ENCODE measurements at regions not wholly inside any gene's neighbourhood (a gene's known extent, or its start where the extent isn't known, plus 50 kb on each side); places are given as distances from the start of the nearest gene placed in this dataset.

GRCh38 chr3:110126065-110126464 is 788.7 kb upstream of the DPPA4 start:
- Histone ChIP-seq H3K79me1 (ENCODE audit: insufficient read depth, low read depth, low read length, poor library complexity, severe bottlenecking) (no peaks in the 10 kb centered on the region), H4K91ac (ENCODE audit: insufficient read length, low read depth, low read length) (no peak overlapping the region), H2BK15ac (ENCODE audit: low read depth, low read length) (no peak overlapping the region), H3K18ac (ENCODE audit: insufficient read length, low read depth, low read length) (no peak overlapping the region), H2BK120ac (ENCODE audit: low read depth, low read length, poor library complexity, severe bottlenecking) (no peak overlapping the region), H2AK5ac (ENCODE audit: insufficient read length, low read length) (no peak overlapping the region), H4K5ac (ENCODE audit: insufficient read length, low read depth, low read length) (no peak overlapping the region), H3K27me3 (ENCODE audit: insufficient read depth, low read length) (no peaks in the 10 kb centered on the region), H4K20me1 (ENCODE audit: control insufficient read depth, insufficient read depth, insufficient read length) (no peaks in the 10 kb centered on the region), H3T11ph (ENCODE audit: low read length) (no peak overlapping the region), H3K4ac (ENCODE audit: low read depth, low read length) (no peak overlapping the region), H3K4me1 (ENCODE audit: insufficient read depth, low read length) (no peaks in the 10 kb centered on the region), H2AFZ (ENCODE audit: low read length) (no peak overlapping the region), H3K4me2 (ENCODE audit: insufficient read depth, insufficient read length, low read length) (no peak overlapping the region), H2BK5ac (ENCODE audit: insufficient read length, low read length) (no peak overlapping the region), H3K23me2 (ENCODE audit: insufficient read length, low read depth, low read length, poor library complexity, severe bottlenecking) (no peaks in the 10 kb centered on the region), H3K9ac (ENCODE audit: extremely low read depth, insufficient read length, low read length) (no peak overlapping the region), H3K27ac (ENCODE audit: insufficient read length, low read depth, low read length) (no peak overlapping the region), H3K56ac (ENCODE audit: insufficient read length, low read depth, low read length) (no peak overlapping the region), H4K8ac (replicated peaks; ENCODE audit: insufficient read length, low read depth, low read length) (no peak overlapping the region), H2BK20ac (ENCODE audit: low read depth, low read length, poor library complexity, severe bottlenecking) (no peak overlapping the region), H3K23ac (ENCODE audit: insufficient read length, low read depth, low read length) (no peak overlapping the region), H3K9me3 (ENCODE audit: control insufficient read depth, low read depth, low read length) (no peaks in the 10 kb centered on the region), H3K79me2 (ENCODE audit: insufficient read depth, low read length) (no peaks in the 10 kb centered on the region), H3K14ac (ENCODE audit: insufficient read depth, low read length) (no peak overlapping the region), H2BK12ac (ENCODE audit: insufficient read length, low read depth, low read length) (no peak overlapping the region)
- H3K36me3 Mint-ChIP-seq (ENCODE audit: insufficient read depth in 1 of 3, low read depth in 3 of 3): peaks cover 0 to 11% (median 4%) of the 10 kb centered on the region in 3 experiments; a peak in 3 of 7 replicates
- peak; percentile 18; the same call in 1 of the 3 replicates for TF ChIP-seq CTCF (conservative IDR thresholded peaks at IDR 0.05)
- H3K27me3 Mint-ChIP-seq (ENCODE audit: low read depth): no peaks in the 10 kb centered on the region
- no CpG with 5 or more reads among the region's 10 CpGs for WGBS (ENCODE audit: extremely low coverage, insufficient read length, low lambda C conversion rate)
- H3K4me1 Mint-ChIP-seq: peaks cover 8% of the 10 kb centered on the region in 2 experiments
- DNase-seq: peak; percentile 35
- H3K9me3 Mint-ChIP-seq: peaks cover under 1 to 4% of the 10 kb centered on the region in 2 experiments; a peak in 4 of 5 replicates
- no peak overlapping the region for H3K27ac Mint-ChIP-seq
- no peak overlapping the region for H3K4me3 Mint-ChIP-seq

Measured in H9 (cell line).